ENCODE measurements at regions not wholly inside any gene's neighbourhood (a gene's known extent, or its start where the extent isn't known, plus 50 kb on each side); places are given as distances from the start of the nearest gene placed in this dataset.

- no peak for DNase-seq
- no peaks in the 10 kb centered on the region for H3K9me3 ChIP-seq (ENCODE audit: control insufficient read depth, low read length)
- no peaks in the 10 kb centered on the region for H3K27me3 ChIP-seq (replicated peaks; ENCODE audit: control insufficient read depth, insufficient read depth, low read length, poor library complexity, severe bottlenecking)
- H3K27ac ChIP-seq (ENCODE audit: insufficient read depth, low read length, poor library complexity, severe bottlenecking): no peak overlapping the region
- no peak overlapping the region for H3K4me3 ChIP-seq (ENCODE audit: insufficient read depth, low read depth, low read length, poor library complexity, severe bottlenecking)
- no peaks in the 10 kb centered on the region for H3K4me1 ChIP-seq (ENCODE audit: control insufficient read depth, insufficient read depth, low read length, poor library complexity, severe bottlenecking)
- no peaks in the 10 kb centered on the region for H3K36me3 ChIP-seq (ENCODE audit: control insufficient read depth, insufficient read depth, low read length)
Measured at GRCh38 chr2:192887337-192887736, 692.6 kb upstream of the TMEFF2 start.

GRCh38 chr2:192886636-192887035 lies 691.9 kb upstream of the TMEFF2 start:
- Histone ChIP-seq H3K36me3 (ENCODE audit: control insufficient read depth, insufficient read depth, low read length) (no peaks in the 10 kb centered on the region), H3K4me1 (ENCODE audit: control insufficient read depth, insufficient read depth, low read length, poor library complexity, severe bottlenecking) (no peaks in the 10 kb centered on the region), H3K27ac (ENCODE audit: insufficient read depth, low read length, poor library complexity, severe bottlenecking) (no peak overlapping the region), H3K9me3 (ENCODE audit: control insufficient read depth, low read length) (no peaks in the 10 kb centered on the region), H3K27me3 (replicated peaks; ENCODE audit: control insufficient read depth, insufficient read depth, low read length, poor library complexity, severe bottlenecking) (no peaks in the 10 kb centered on the region), H3K4me3 (ENCODE audit: insufficient read depth, low read depth, low read length, poor library complexity, severe bottlenecking) (no peak overlapping the region)
- no peak for DNase-seq

GRCh38 chr2:192885569-192886160 lies 690.9 kb upstream of the TMEFF2 start:
- Histone ChIP-seq H3K9me3 (ENCODE audit: control insufficient read depth, low read length) (no peaks in the 10 kb centered on the region), H3K4me1 (ENCODE audit: control insufficient read depth, insufficient read depth, low read length, poor library complexity, severe bottlenecking) (no peaks in the 10 kb centered on the region), H3K27me3 (replicated peaks; ENCODE audit: control insufficient read depth, insufficient read depth, low read length, poor library complexity, severe bottlenecking) (no peaks in the 10 kb centered on the region), H3K36me3 (ENCODE audit: control insufficient read depth, insufficient read depth, low read length) (no peaks in the 10 kb centered on the region), H3K27ac (ENCODE audit: insufficient read depth, low read length, poor library complexity, severe bottlenecking) (no peak overlapping the region), H3K4me3 (ENCODE audit: insufficient read depth, low read depth, low read length, poor library complexity, severe bottlenecking) (no peak overlapping the region)
- DNase-seq: no peak

- no peaks in the 10 kb centered on the region for H3K36me3 ChIP-seq (ENCODE audit: control insufficient read depth, insufficient read depth, low read length)
- H3K4me1 ChIP-seq (ENCODE audit: control insufficient read depth, insufficient read depth, low read length, poor library complexity, severe bottlenecking): no peaks in the 10 kb centered on the region
- H3K9me3 ChIP-seq (ENCODE audit: control insufficient read depth, low read length): no peaks in the 10 kb centered on the region
- no peak overlapping the region for H3K4me3 ChIP-seq (ENCODE audit: insufficient read depth, low read depth, low read length, poor library complexity, severe bottlenecking)
- no peak overlapping the region for H3K27ac ChIP-seq (ENCODE audit: insufficient read depth, low read length, poor library complexity, severe bottlenecking)
- DNase-seq: no peak
- H3K27me3 ChIP-seq (replicated peaks; ENCODE audit: control insufficient read depth, insufficient read depth, low read length, poor library complexity, severe bottlenecking): no peaks in the 10 kb centered on the region
Measured at GRCh38 chr2:192877159-192877558, 682.4 kb upstream of the TMEFF2 start.

GRCh38 chr2:192876698-192877097 lies 682.0 kb upstream of the TMEFF2 start:
- Histone ChIP-seq H3K27ac (ENCODE audit: insufficient read depth, low read length, poor library complexity, severe bottlenecking) (no peak overlapping the region), H3K4me3 (ENCODE audit: insufficient read depth, low read depth, low read length, poor library complexity, severe bottlenecking) (no peak overlapping the region), H3K4me1 (ENCODE audit: control insufficient read depth, insufficient read depth, low read length, poor library complexity, severe bottlenecking) (no peaks in the 10 kb centered on the region), H3K9me3 (ENCODE audit: control insufficient read depth, low read length) (no peaks in the 10 kb centered on the region), H3K36me3 (ENCODE audit: control insufficient read depth, insufficient read depth, low read length) (no peaks in the 10 kb centered on the region), H3K27me3 (replicated peaks; ENCODE audit: control insufficient read depth, insufficient read depth, low read length, poor library complexity, severe bottlenecking) (no peaks in the 10 kb centered on the region)
- no peak for DNase-seq

- no peak for DNase-seq
- no peaks in the 10 kb centered on the region for H3K36me3 ChIP-seq (ENCODE audit: control insufficient read depth, insufficient read depth, low read length)
- no peaks in the 10 kb centered on the region for H3K27me3 ChIP-seq (replicated peaks; ENCODE audit: control insufficient read depth, insufficient read depth, low read length, poor library complexity, severe bottlenecking)
- H3K4me1 ChIP-seq (ENCODE audit: control insufficient read depth, insufficient read depth, low read length, poor library complexity, severe bottlenecking): no peaks in the 10 kb centered on the region
- H3K27ac ChIP-seq (ENCODE audit: insufficient read depth, low read length, poor library complexity, severe bottlenecking): no peak overlapping the region
- no peak overlapping the region for H3K4me3 ChIP-seq (ENCODE audit: insufficient read depth, low read depth, low read length, poor library complexity, severe bottlenecking)
- H3K9me3 ChIP-seq (ENCODE audit: control insufficient read depth, low read length): no peaks in the 10 kb centered on the region
Measured at GRCh38 chr2:192854706-192855105, 660.0 kb upstream of the TMEFF2 start.

- DNase-seq: no peak
- no peaks in the 10 kb centered on the region for H3K36me3 ChIP-seq (ENCODE audit: control insufficient read depth, insufficient read depth, low read length)
- no peak overlapping the region for H3K27ac ChIP-seq (ENCODE audit: insufficient read depth, low read length, poor library complexity, severe bottlenecking)
Measured at GRCh38 chr2:192854031-192854430, 659.3 kb upstream of the TMEFF2 start.

GRCh38 chr2:192828947-192829346 lies 634.2 kb upstream of the TMEFF2 start:
- H3K27ac ChIP-seq (ENCODE audit: insufficient read depth, low read length, poor library complexity, severe bottlenecking): no peak overlapping the region
- H3K9me3 ChIP-seq (ENCODE audit: control insufficient read depth, low read length): no peaks in the 10 kb centered on the region
- no peaks in the 10 kb centered on the region for H3K4me1 ChIP-seq (ENCODE audit: control insufficient read depth, insufficient read depth, low read length, poor library complexity, severe bottlenecking)
- H3K27me3 ChIP-seq (replicated peaks; ENCODE audit: control insufficient read depth, insufficient read depth, low read length, poor library complexity, severe bottlenecking): no peaks in the 10 kb centered on the region
- no peaks in the 10 kb centered on the region for H3K36me3 ChIP-seq (ENCODE audit: control insufficient read depth, insufficient read depth, low read length)
- H3K4me3 ChIP-seq (ENCODE audit: insufficient read depth, low read depth, low read length, poor library complexity, severe bottlenecking): no peak overlapping the region
- no peak for DNase-seq

More at GRCh38 chr2:192854031-192854430, 659.3 kb upstream of the TMEFF2 start:
- Histone ChIP-seq H3K4me1 (ENCODE audit: control insufficient read depth, insufficient read depth, low read length, poor library complexity, severe bottlenecking) (no peaks in the 10 kb centered on the region), H3K9me3 (ENCODE audit: control insufficient read depth, low read length) (no peaks in the 10 kb centered on the region), H3K27me3 (replicated peaks; ENCODE audit: control insufficient read depth, insufficient read depth, low read length, poor library complexity, severe bottlenecking) (no peaks in the 10 kb centered on the region), H3K4me3 (ENCODE audit: insufficient read depth, low read depth, low read length, poor library complexity, severe bottlenecking) (no peak overlapping the region)

- no peak for DNase-seq
- Histone ChIP-seq H3K4me3 (ENCODE audit: insufficient read depth, low read depth, low read length, poor library complexity, severe bottlenecking) (no peak overlapping the region), H3K9me3 (ENCODE audit: control insufficient read depth, low read length) (no peaks in the 10 kb centered on the region), H3K4me1 (ENCODE audit: control insufficient read depth, insufficient read depth, low read length, poor library complexity, severe bottlenecking) (no peaks in the 10 kb centered on the region), H3K27ac (ENCODE audit: insufficient read depth, low read length, poor library complexity, severe bottlenecking) (no peak overlapping the region), H3K36me3 (ENCODE audit: control insufficient read depth, insufficient read depth, low read length) (no peaks in the 10 kb centered on the region), H3K27me3 (replicated peaks; ENCODE audit: control insufficient read depth, insufficient read depth, low read length, poor library complexity, severe bottlenecking) (no peaks in the 10 kb centered on the region)
Measured at GRCh38 chr2:192828175-192828574, 633.4 kb upstream of the TMEFF2 start.

- Histone ChIP-seq H3K27ac (ENCODE audit: insufficient read depth, low read length, poor library complexity, severe bottlenecking) (no peak overlapping the region), H3K36me3 (ENCODE audit: control insufficient read depth, insufficient read depth, low read length) (no peaks in the 10 kb centered on the region), H3K9me3 (ENCODE audit: control insufficient read depth, low read length) (no peaks in the 10 kb centered on the region), H3K27me3 (replicated peaks; ENCODE audit: control insufficient read depth, insufficient read depth, low read length, poor library complexity, severe bottlenecking) (no peaks in the 10 kb centered on the region), H3K4me3 (ENCODE audit: insufficient read depth, low read depth, low read length, poor library complexity, severe bottlenecking) (no peak overlapping the region), H3K4me1 (ENCODE audit: control insufficient read depth, insufficient read depth, low read length, poor library complexity, severe bottlenecking) (no peaks in the 10 kb centered on the region)
- no peak for DNase-seq
Measured at GRCh38 chr2:192827735-192828134, 633.0 kb upstream of the TMEFF2 start.
